Colonic mucosa (tissue), 4 donors: ENCODE measurements at regions not wholly inside any gene's neighbourhood (a gene's known extent, or its start where the extent isn't known, plus 50 kb on each side); places are given as distances from the start of the nearest gene placed in this dataset.
"Not testable (repeated sequence)": the region's sequence is repeated elsewhere in the genome, so short reads cannot be mapped to it uniquely, and the experiment has no call there.

Experiments used
- DNase-seq: peaks from one replicate; pipeline ENCODE4 v3.0.0-alpha.2; 2020
- H3K27ac ChIP-seq: fragments of 200-600 bp; one replicate; pipeline ENCODE4 v1.8.0; 2021
- H3K27me3 ChIP-seq: fragments of 200-600 bp; one replicate; pipeline ENCODE4 v1.8.0; 2021
- H3K36me3 ChIP-seq: fragments of 200-600 bp; one replicate; pipeline ENCODE4 v1.8.0; 2021
- H3K4me1 ChIP-seq: fragments of 200-600 bp; one replicate; pipeline ENCODE4 v1.8.0; 2021; ENCODE audit warnings: mild to moderate bottlenecking
- H3K4me3 ChIP-seq: fragments of 200-600 bp; one replicate; pipeline ENCODE4 v1.8.0; 2021
- H3K9ac ChIP-seq, 2 donors: one replicate each; pipeline ENCODE4 v1.7.0; 2013; ENCODE audit warnings: control low read depth in 2 of 2, low read depth in 2 of 2, low read length in 2 of 2
- H3K9me3 ChIP-seq: fragments of 200-600 bp; one replicate; pipeline ENCODE4 v1.8.0; 2021
- intact Hi-C: fragments of 100-400 bp; cut with DNase I; formaldehyde crosslinking; loops from one replicate; pipeline ENCODE4 v1.14.1; 2022
- donor health status: healthy.
- donor health status: DM: no; HTN: no; CAD: no.
- donor health status: DM: no; HTN: no; CAD: no.

- H3K27ac ChIP-seq, intact Hi-C loops, H3K4me1 ChIP-seq, H3K27me3 ChIP-seq, H3K9me3 ChIP-seq, H3K9ac ChIP-seq, H3K36me3 ChIP-seq: not testable (repeated sequence)
- H3K4me3 ChIP-seq, result peak overlapping the region; percentile 4
- DNase-seq, result peak; percentile 34
Measured at GRCh38 chr11:67886207-67886606, 117.7 kb downstream of the UNC93B1 start.

DNA sequence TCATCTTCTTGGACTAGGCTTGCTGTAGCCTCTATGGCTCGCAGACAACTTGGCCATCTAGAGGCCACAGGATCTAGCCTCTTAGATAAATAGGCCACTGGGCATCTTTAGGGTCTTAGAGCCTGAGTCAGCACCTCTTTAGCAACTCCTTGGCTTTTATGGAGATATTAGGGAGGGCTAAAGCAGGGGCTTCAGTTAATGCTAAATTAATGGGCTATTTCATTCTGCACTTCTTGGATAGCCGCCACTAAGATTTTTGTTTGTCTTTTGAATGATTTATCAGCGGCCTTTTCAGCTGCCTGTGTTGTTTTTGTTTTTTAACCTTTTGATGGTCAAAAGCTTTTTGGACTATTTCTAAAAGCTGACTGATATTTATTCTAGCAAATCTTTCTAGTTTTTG lies 118.3 kb downstream of the UNC93B1 start:
- H3K27me3 ChIP-seq, intact Hi-C loops, H3K4me1 ChIP-seq, H3K36me3 ChIP-seq, H3K9me3 ChIP-seq: not testable (repeated sequence)
- peak overlapping the region; percentile 21 for H3K4me3 ChIP-seq
- peak overlapping the region in 1 of 2 donors; percentile 34 for H3K9ac ChIP-seq
- peak; percentile 22 for DNase-seq
- H3K27ac ChIP-seq, result peak overlapping the region; percentile 81

- peak; percentile 27 for DNase-seq
- H3K27me3 ChIP-seq, H3K4me1 ChIP-seq, H3K36me3 ChIP-seq, intact Hi-C loops, H3K9me3 ChIP-seq: not testable (repeated sequence)
- Histone ChIP-seq H3K4me3 (peak overlapping the region; percentile 21), H3K9ac (peak overlapping the region in 1 of 2 donors; percentile 34), H3K27ac (peak overlapping the region; percentile 81)
Measured at GRCh38 chr11:67884761-67885558, 118.9 kb downstream of the UNC93B1 start.

- H3K4me1 ChIP-seq, H3K27me3 ChIP-seq, intact Hi-C loops, H3K9me3 ChIP-seq, H3K36me3 ChIP-seq: not testable (repeated sequence)
- peak overlapping the region; percentile 21 for H3K4me3 ChIP-seq
- H3K9ac ChIP-seq, result peak overlapping the region in 1 of 2 donors; percentile 9
- H3K27ac ChIP-seq, result peak overlapping the region; percentile 81
- peak; percentile 35 for DNase-seq
Measured at GRCh38 chr11:67884073-67884757, 119.7 kb downstream of the UNC93B1 start.

DNA sequence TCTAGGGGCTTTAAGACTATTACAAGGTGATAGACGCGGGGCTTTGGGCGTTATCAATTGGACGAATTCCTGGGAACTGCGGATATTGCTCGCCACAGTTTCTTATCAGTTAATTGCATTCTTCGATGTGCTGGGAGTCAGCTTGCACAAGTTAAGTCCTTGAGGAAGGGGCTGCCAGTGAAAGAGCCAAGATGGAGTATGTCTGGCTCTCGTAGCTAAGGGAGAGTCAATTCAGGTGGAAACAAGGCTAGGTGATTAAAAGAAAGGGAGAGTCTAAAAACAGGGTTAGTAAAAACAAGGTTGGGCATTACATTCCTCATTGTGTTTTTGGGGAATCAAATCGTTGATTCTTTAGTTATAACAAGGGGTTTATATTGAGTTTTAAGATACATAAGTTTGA lies 121.6 kb downstream of the UNC93B1 start:
- H3K27ac ChIP-seq, DNase-seq, H3K9me3 ChIP-seq, H3K4me1 ChIP-seq, H3K27me3 ChIP-seq, H3K36me3 ChIP-seq, intact Hi-C loops, H3K4me3 ChIP-seq, H3K9ac ChIP-seq: not testable (repeated sequence)

- DNase-seq, intact Hi-C loops, H3K27me3 ChIP-seq, H3K9me3 ChIP-seq, H3K4me1 ChIP-seq, H3K4me3 ChIP-seq, H3K36me3 ChIP-seq, H3K9ac ChIP-seq, H3K27ac ChIP-seq: not testable (repeated sequence)
Measured at GRCh38 chr11:67881836-67882235, 122.1 kb downstream of the UNC93B1 start.

- H3K36me3 ChIP-seq, H3K9me3 ChIP-seq, intact Hi-C loops, H3K9ac ChIP-seq, H3K27ac ChIP-seq, H3K4me3 ChIP-seq, H3K27me3 ChIP-seq, DNase-seq, H3K4me1 ChIP-seq: not testable (repeated sequence)
Measured at GRCh38 chr11:67880594-67881196, 123.2 kb downstream of the UNC93B1 start.

- H3K9me3 ChIP-seq, DNase-seq, H3K9ac ChIP-seq, H3K27ac ChIP-seq, H3K4me3 ChIP-seq, H3K4me1 ChIP-seq, H3K36me3 ChIP-seq, intact Hi-C loops, H3K27me3 ChIP-seq: not testable (repeated sequence)
Measured at GRCh38 chr11:67878666-67879065, 125.2 kb downstream of the UNC93B1 start.

DNA sequence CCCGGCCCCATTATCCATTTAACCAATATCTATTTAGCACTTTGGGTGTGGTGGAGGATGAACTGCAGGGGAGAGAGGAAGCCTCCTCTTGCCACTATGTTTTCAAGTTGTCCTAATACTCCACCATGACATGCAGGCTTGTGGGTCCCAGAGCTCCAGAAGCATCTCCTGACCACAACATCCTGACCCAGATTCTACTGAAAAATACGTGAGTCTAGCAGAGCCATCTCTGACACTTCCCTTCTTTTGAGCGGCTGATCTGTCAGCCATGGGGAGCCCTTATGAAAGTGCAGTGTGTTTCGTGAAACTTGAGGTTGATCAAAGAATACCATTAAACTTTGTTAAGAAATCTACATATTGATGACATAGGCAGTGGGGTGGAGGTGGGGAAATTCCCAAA lies 126.6 kb downstream of the UNC93B1 start:
- intact Hi-C loops, H3K9me3 ChIP-seq: not testable (repeated sequence)

GRCh38 chr11:67873223-67873622 lies 130.7 kb downstream of the UNC93B1 start:
- H3K4me3 ChIP-seq, H3K27me3 ChIP-seq, H3K36me3 ChIP-seq, intact Hi-C loops, DNase-seq, H3K4me1 ChIP-seq, H3K9me3 ChIP-seq, H3K27ac ChIP-seq, H3K9ac ChIP-seq: not testable (repeated sequence)

More for the DNA sequence above, 126.6 kb downstream of the UNC93B1 start:
- not testable (repeated sequence) for H3K4me1 ChIP-seq, H3K27me3 ChIP-seq, H3K27ac ChIP-seq, H3K36me3 ChIP-seq, H3K9ac ChIP-seq, DNase-seq, H3K4me3 ChIP-seq

DNA sequence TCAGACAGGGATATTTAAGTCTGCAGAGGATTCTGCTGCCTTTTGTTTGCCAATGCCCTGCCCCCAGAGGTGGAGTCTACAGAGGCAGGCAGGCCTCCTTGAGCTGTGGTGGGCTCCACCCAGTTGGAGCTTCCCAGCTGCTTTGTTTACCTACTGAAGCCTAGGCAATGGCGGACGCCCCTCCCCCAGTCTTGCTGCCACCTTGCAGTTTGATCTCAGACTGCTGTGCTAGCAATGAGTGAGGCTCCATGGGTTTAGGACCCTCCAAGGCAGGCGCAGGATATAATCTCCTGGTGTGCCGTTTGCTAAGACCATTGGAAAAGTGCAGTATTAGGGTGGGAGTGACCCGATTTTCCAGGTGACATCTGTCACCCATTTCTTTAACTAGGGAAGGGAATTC lies 132.7 kb downstream of the UNC93B1 start:
- H3K4me1 ChIP-seq, DNase-seq, H3K4me3 ChIP-seq, H3K9me3 ChIP-seq, H3K27me3 ChIP-seq, H3K9ac ChIP-seq, H3K27ac ChIP-seq, H3K36me3 ChIP-seq, intact Hi-C loops: not testable (repeated sequence)

DNA sequence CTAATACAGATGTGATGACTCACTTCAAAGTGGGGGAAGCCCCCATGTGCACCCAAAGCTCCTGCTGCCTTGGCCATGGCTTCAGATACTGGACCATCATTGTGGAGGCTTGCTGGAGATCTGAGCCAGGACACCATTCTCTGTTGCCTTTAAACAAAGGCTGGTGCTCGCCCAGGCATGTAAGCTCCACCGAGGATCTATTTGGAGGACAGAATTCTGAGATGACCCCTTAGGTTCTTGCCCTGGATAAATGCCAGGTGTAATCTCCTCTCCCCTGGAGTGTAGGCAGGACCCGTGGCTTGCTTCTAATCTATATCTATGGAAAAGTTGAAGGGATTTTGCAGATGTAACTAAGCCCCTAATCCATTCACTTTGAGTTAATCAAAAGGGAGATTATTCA lies 141.0 kb downstream of the UNC93B1 start:
- H3K27me3 ChIP-seq, H3K9ac ChIP-seq, H3K36me3 ChIP-seq, H3K4me1 ChIP-seq, H3K4me3 ChIP-seq, DNase-seq, H3K27ac ChIP-seq, intact Hi-C loops, H3K9me3 ChIP-seq: not testable (repeated sequence)

DNA sequence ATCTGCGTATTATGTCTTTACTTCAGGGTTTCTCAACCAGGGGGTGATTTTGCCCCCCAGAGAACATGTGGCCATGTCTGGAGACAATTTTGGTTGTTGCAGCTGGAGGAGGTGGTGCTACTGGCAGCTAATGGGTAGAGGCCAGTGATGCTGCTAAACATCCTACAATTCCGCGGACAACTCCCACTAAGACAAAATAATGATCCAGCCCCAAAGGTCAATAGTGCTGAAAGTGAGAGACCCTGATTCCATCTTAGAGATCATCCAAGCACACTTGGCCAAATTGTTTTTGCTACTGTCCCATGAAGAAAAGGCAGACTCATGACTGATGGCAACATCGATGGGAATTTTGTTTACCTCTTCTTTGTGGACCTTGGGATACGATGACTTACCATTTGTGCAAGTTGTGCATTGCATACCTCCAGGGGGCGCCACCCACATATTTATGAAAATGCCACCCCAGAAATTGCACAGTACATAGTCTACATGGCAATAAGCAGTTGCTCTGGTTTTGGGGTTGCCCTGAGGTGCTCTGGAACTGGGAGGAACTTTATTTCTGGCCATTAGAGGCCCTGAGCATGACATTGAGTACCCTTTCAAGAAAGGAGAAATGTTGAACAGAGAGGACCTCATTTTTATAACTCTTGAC lies 144.3 kb downstream of the UNC93B1 start:
- H3K4me3 ChIP-seq, intact Hi-C loops, H3K9ac ChIP-seq, H3K27me3 ChIP-seq, H3K36me3 ChIP-seq, H3K4me1 ChIP-seq, H3K9me3 ChIP-seq, H3K27ac ChIP-seq: not testable (repeated sequence)
- DNase-seq, result peak; percentile 52
